ENCODE measurements at regions not wholly inside any gene's neighbourhood (a gene's known extent, or its start where the extent isn't known, plus 50 kb on each side); places are given as distances from the start of the nearest gene placed in this dataset.

DNA sequence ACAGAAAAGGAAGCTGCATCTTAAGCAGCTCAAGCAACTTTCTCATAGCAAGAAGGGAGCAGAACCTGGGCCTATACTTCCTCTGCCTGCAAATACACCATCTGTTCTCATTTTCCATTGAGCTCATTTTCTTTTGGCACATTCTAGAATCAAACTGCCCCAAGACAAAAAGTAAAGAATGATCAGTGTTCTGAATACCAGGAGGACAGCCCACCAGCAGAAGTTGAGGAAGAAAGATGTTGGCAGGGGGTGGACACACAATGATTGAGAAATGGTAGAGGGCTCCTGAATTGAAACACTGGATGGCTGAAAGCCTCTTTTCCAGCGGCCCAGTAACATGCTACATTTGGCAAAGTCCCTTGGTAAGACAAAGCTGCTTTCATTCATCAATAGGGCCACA is 171.8 kb downstream of the MED10 start:
- Mint-ChIP-seq H3K9me3 (ENCODE audit: unreplicated experiment) (peaks cover 2% of the 10 kb centered on the region), H3K27me3 (ENCODE audit: low read depth, unreplicated experiment) (peaks cover 8% of the 10 kb centered on the region), H3K36me3 (ENCODE audit: low read depth, unreplicated experiment) (no peaks in the 10 kb centered on the region), H3K4me3 (ENCODE audit: unreplicated experiment) (no peak overlapping the region), H3K27ac (ENCODE audit: unreplicated experiment) (no peak overlapping the region), H3K4me1 (ENCODE audit: low read depth, unreplicated experiment) (no peaks in the 10 kb centered on the region)
- no peaks in the 10 kb centered on the region for H3K36me3 ChIP-seq (ENCODE audit: insufficient read depth, low read length)
- H4K20me1 ChIP-seq (ENCODE audit: insufficient read depth, low read length) = no peaks in the 10 kb centered on the region
- FAIRE-seq (no peak), DNase-seq (ENCODE audit: low read depth) (no peak)
- no peak overlapping the region for H3K9ac ChIP-seq (ENCODE audit: low read length)
- TF ChIP-seq EZH2 (IDR thresholded peaks at IDR 0.05; ENCODE audit: insufficient read depth, low read length) = no peak
- TF ChIP-seq, protein P1, sequence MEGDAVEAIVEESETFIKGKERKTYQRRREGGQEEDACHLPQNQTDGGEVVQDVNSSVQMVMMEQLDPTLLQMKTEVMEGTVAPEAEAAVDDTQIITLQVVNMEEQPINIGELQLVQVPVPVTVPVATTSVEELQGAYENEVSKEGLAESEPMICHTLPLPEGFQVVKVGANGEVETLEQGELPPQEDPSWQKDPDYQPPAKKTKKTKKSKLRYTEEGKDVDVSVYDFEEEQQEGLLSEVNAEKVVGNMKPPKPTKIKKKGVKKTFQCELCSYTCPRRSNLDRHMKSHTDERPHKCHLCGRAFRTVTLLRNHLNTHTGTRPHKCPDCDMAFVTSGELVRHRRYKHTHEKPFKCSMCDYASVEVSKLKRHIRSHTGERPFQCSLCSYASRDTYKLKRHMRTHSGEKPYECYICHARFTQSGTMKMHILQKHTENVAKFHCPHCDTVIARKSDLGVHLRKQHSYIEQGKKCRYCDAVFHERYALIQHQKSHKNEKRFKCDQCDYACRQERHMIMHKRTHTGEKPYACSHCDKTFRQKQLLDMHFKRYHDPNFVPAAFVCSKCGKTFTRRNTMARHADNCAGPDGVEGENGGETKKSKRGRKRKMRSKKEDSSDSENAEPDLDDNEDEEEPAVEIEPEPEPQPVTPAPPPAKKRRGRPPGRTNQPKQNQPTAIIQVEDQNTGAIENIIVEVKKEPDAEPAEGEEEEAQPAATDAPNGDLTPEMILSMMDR (IDR thresholded peaks at IDR 0.05; ENCODE audit: insufficient read depth, low read depth, low read length) = no peak
- no peak overlapping the region for H3K4me2 ChIP-seq (ENCODE audit: low read length)
- no peaks in the 10 kb centered on the region for H3K27me3 ChIP-seq (ENCODE audit: insufficient read depth, low read length)
- no peaks in the 10 kb centered on the region for H3K79me2 ChIP-seq (ENCODE audit: insufficient read depth, low read length)
- H3K9me3 ChIP-seq (ENCODE audit: insufficient read depth, low read depth, low read length) = peaks cover 6% of the 10 kb centered on the region
- no peak overlapping the region for H3K4me3 ChIP-seq (ENCODE audit: insufficient read depth, low read depth, low read length)
- no peak overlapping the region for H3K27ac ChIP-seq (ENCODE audit: low read depth, low read length)
- H2AFZ ChIP-seq (ENCODE audit: low read depth, low read length) = no peak overlapping the region
- no peaks in the 10 kb centered on the region for H3K4me1 ChIP-seq (ENCODE audit: insufficient read depth, low read length)

- TF ChIP-seq, protein P1 (IDR thresholded peaks at IDR 0.05; ENCODE audit: insufficient read depth, low read depth, low read length) = no peak
- no peak for TF ChIP-seq EZH2 (IDR thresholded peaks at IDR 0.05; ENCODE audit: insufficient read depth, low read length)
- Histone ChIP-seq H3K9me3 (ENCODE audit: insufficient read depth, low read depth, low read length) (no peaks in the 10 kb centered on the region), H4K20me1 (ENCODE audit: insufficient read depth, low read length) (no peaks in the 10 kb centered on the region), H3K4me2 (ENCODE audit: low read length) (no peak overlapping the region), H3K4me1 (ENCODE audit: insufficient read depth, low read length) (no peaks in the 10 kb centered on the region), H3K36me3 (ENCODE audit: insufficient read depth, low read length) (no peaks in the 10 kb centered on the region), H3K27me3 (ENCODE audit: insufficient read depth, low read length) (no peaks in the 10 kb centered on the region), H3K9ac (ENCODE audit: low read length) (no peak overlapping the region), H3K27ac (ENCODE audit: low read depth, low read length) (no peak overlapping the region), H3K79me2 (ENCODE audit: insufficient read depth, low read length) (no peaks in the 10 kb centered on the region), H2AFZ (ENCODE audit: low read depth, low read length) (no peak overlapping the region), H3K4me3 (ENCODE audit: insufficient read depth, low read depth, low read length) (no peak overlapping the region)
- FAIRE-seq (no peak), DNase-seq (ENCODE audit: low read depth) (no peak)
- no peaks in the 10 kb centered on the region for H3K4me1 Mint-ChIP-seq (ENCODE audit: low read depth, unreplicated experiment)
- H3K27ac Mint-ChIP-seq (ENCODE audit: unreplicated experiment) = no peak overlapping the region
- H3K27me3 Mint-ChIP-seq (ENCODE audit: low read depth, unreplicated experiment) = no peaks in the 10 kb centered on the region
- no peaks in the 10 kb centered on the region for H3K36me3 Mint-ChIP-seq (ENCODE audit: low read depth, unreplicated experiment)
- H3K9me3 Mint-ChIP-seq (ENCODE audit: unreplicated experiment) = peaks cover 2% of the 10 kb centered on the region
- H3K4me3 Mint-ChIP-seq (ENCODE audit: unreplicated experiment) = no peak overlapping the region
Measured at GRCh38 chr5:6202968-6203365, 175.4 kb downstream of the MED10 start.

GRCh38 chr5:6202149-6202967 is 176.0 kb downstream of the MED10 start:
- no peaks in the 10 kb centered on the region for H3K79me2 ChIP-seq (ENCODE audit: insufficient read depth, low read length)
- H4K20me1 ChIP-seq (ENCODE audit: insufficient read depth, low read length) = no peaks in the 10 kb centered on the region
- H3K4me1 ChIP-seq (ENCODE audit: insufficient read depth, low read length) = no peaks in the 10 kb centered on the region
- H3K4me1 Mint-ChIP-seq (ENCODE audit: low read depth, unreplicated experiment) = no peaks in the 10 kb centered on the region
- H3K36me3 ChIP-seq (ENCODE audit: insufficient read depth, low read length) = no peaks in the 10 kb centered on the region
- no peaks in the 10 kb centered on the region for H3K27me3 Mint-ChIP-seq (ENCODE audit: low read depth, unreplicated experiment)
- H3K4me2 ChIP-seq (ENCODE audit: low read length) = no peak overlapping the region
- H3K36me3 Mint-ChIP-seq (ENCODE audit: low read depth, unreplicated experiment) = no peaks in the 10 kb centered on the region
- no peak overlapping the region for H2AFZ ChIP-seq (ENCODE audit: low read depth, low read length)
- no peak overlapping the region for H3K27ac ChIP-seq (ENCODE audit: low read depth, low read length)
- DNase-seq (ENCODE audit: low read depth) (no peak), FAIRE-seq (no peak)
- H3K4me3 Mint-ChIP-seq (ENCODE audit: unreplicated experiment) = no peak overlapping the region
- H3K9me3 ChIP-seq (ENCODE audit: insufficient read depth, low read depth, low read length) = no peaks in the 10 kb centered on the region
- H3K9ac ChIP-seq (ENCODE audit: low read length) = no peak overlapping the region
- TF ChIP-seq EZH2 (IDR thresholded peaks at IDR 0.05; ENCODE audit: insufficient read depth, low read length) = no peak
- TF ChIP-seq, protein P1 (IDR thresholded peaks at IDR 0.05; ENCODE audit: insufficient read depth, low read depth, low read length) = no peak
- peaks cover 2% of the 10 kb centered on the region for H3K9me3 Mint-ChIP-seq (ENCODE audit: unreplicated experiment)
- H3K4me3 ChIP-seq (ENCODE audit: insufficient read depth, low read depth, low read length) = no peak overlapping the region
- no peaks in the 10 kb centered on the region for H3K27me3 ChIP-seq (ENCODE audit: insufficient read depth, low read length)
- no peak overlapping the region for H3K27ac Mint-ChIP-seq (ENCODE audit: unreplicated experiment)
